ENCODE measurements at regions not wholly inside any gene's neighbourhood (a gene's known extent, or its start where the extent isn't known, plus 50 kb on each side); places are given as distances from the start of the nearest gene placed in this dataset.

DNA sequence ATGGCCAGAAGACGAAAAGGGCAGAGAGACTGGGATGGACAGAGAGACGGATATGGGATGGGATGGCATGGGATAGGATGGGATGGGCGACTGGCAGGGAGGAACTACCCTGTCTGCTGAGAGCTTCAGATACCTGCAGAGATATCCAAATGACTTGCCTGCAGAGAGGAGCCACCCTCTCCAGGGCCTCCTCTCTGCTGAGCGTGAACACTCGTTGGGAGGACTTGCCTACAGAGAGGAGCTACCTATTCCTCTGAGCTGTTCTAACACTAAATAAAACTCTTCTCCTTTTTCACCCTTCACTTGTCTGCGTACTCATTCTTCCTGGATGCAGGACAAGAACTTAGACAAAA, 67.1 kb upstream of the LRRN2 start (continued):
- TF ChIP-seq, protein P1, sequence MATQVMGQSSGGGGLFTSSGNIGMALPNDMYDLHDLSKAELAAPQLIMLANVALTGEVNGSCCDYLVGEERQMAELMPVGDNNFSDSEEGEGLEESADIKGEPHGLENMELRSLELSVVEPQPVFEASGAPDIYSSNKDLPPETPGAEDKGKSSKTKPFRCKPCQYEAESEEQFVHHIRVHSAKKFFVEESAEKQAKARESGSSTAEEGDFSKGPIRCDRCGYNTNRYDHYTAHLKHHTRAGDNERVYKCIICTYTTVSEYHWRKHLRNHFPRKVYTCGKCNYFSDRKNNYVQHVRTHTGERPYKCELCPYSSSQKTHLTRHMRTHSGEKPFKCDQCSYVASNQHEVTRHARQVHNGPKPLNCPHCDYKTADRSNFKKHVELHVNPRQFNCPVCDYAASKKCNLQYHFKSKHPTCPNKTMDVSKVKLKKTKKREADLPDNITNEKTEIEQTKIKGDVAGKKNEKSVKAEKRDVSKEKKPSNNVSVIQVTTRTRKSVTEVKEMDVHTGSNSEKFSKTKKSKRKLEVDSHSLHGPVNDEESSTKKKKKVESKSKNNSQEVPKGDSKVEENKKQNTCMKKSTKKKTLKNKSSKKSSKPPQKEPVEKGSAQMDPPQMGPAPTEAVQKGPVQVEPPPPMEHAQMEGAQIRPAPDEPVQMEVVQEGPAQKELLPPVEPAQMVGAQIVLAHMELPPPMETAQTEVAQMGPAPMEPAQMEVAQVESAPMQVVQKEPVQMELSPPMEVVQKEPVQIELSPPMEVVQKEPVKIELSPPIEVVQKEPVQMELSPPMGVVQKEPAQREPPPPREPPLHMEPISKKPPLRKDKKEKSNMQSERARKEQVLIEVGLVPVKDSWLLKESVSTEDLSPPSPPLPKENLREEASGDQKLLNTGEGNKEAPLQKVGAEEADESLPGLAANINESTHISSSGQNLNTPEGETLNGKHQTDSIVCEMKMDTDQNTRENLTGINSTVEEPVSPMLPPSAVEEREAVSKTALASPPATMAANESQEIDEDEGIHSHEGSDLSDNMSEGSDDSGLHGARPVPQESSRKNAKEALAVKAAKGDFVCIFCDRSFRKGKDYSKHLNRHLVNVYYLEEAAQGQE (IDR thresholded peaks at IDR 0.05; ENCODE audit: low read depth) = no peak
- no peak for TF ChIP-seq CTCF (IDR thresholded peaks at IDR 0.05 in 2 of 3, conservative IDR thresholded peaks at IDR 0.05 in 1 of 3; ENCODE audit: borderline replicate concordance in 1 of 3, insufficient read depth in 1 of 3, low read depth in 2 of 3, low read length in 2 of 3)

- POLR2A ChIA-PET = no interaction called here
- intact Hi-C loops (cut with micrococcal nuclease) = no loop called here
- BruUV-seq (replicated peaks) = no TSS peak
- no peak for TF ChIP-seq ELF1 (IDR thresholded peaks at IDR 0.05; ENCODE audit: borderline replicate concordance, low read depth)
- no peak for TF ChIP-seq JUND (IDR thresholded peaks at IDR 0.05)
- no peak for TF ChIP-seq EGR1 (IDR thresholded peaks at IDR 0.05; ENCODE audit: low read depth)
- no peak for TF ChIP-seq CBX3 (IDR thresholded peaks at IDR 0.05; ENCODE audit: low read depth)
- TF ChIP-seq TCF7L2 (IDR thresholded peaks at IDR 0.05; ENCODE audit: borderline replicate concordance, extremely low read depth, insufficient read depth, insufficient read length) = no peak
- no peak for TF ChIP-seq SRF (IDR thresholded peaks at IDR 0.05; ENCODE audit: low read depth)
- TF ChIP-seq POLR2A (IDR thresholded peaks at IDR 0.05; ENCODE audit: borderline replicate concordance, extremely low read depth, insufficient read depth, insufficient read length) = no peak
- no peak for TF ChIP-seq CEBPB (IDR thresholded peaks at IDR 0.05; ENCODE audit: low read depth)
- no peak for TF ChIP-seq ZBTB33 (IDR thresholded peaks at IDR 0.05; ENCODE audit: extremely low read depth, insufficient replicate concordance, low read length)
- no peak for TF ChIP-seq CTCF (IDR thresholded peaks at IDR 0.05 in 2 of 3, conservative IDR thresholded peaks at IDR 0.05 in 1 of 3; ENCODE audit: borderline replicate concordance in 1 of 3, insufficient read depth in 1 of 3, low read depth in 2 of 3, low read length in 2 of 3)
- TF ChIP-seq ZNF274 (IDR thresholded peaks at IDR 0.05; ENCODE audit: low read depth, low read length) = no peak
- TF ChIP-seq RAD21 (IDR thresholded peaks at IDR 0.05; ENCODE audit: low read depth) = no peak
- TF ChIP-seq MAX (IDR thresholded peaks at IDR 0.05) = no peak
- TF ChIP-seq EZH2phosphoT487 (IDR thresholded peaks at IDR 0.05; ENCODE audit: borderline replicate concordance) = no peak
- TF ChIP-seq FOSL1 (IDR thresholded peaks at IDR 0.05; ENCODE audit: low read depth) = no peak
Observed at GRCh38 chr1:204754821-204755220, 69.3 kb upstream of the LRRN2 start.

More at GRCh38 chr1:204754821-204755220, 69.3 kb upstream of the LRRN2 start:
- no peaks in the 10 kb centered on the region for H3K9me2 ChIP-seq (ENCODE audit: insufficient read depth)
- H3K4me3 ChIP-seq (replicated peaks in 1 of 2; ENCODE audit: low read depth in 1 of 2, low read length in 2 of 2) = no peak overlapping the region
- no peaks in the 10 kb centered on the region for H3K27me3 ChIP-seq (ENCODE audit: insufficient read depth, low read length)
- H3K4me1 ChIP-seq (ENCODE audit: control insufficient read depth in 1 of 2, insufficient read depth in 2 of 2, low read length in 2 of 2) = peaks cover 11 to 18% of the 10 kb centered on the region in 2 experiments
- DNase-seq (ENCODE audit: low read depth, low spot score) = no peak
- RAD21 ChIA-PET (ENCODE audit: low non-redundant PET in 1 of 2, low total read pairs in 2 of 2, uncharacterized antibody in 2 of 2, unreplicated experiment in 2 of 2) = no interaction called here
- CTCF ChIA-PET = interaction anchor here (1.9 kb wide), 1 partner anchor 9 kb away, joined by 5 read pairs; no protein-coding TSS in a partner anchor
- H3K4me2 ChIP-seq (ENCODE audit: low read length) = no peak overlapping the region
- no peaks in the 10 kb centered on the region for H3K9me3 ChIP-seq (ENCODE audit: control insufficient read depth in 1 of 2, insufficient read depth in 1 of 2, low read depth in 1 of 2, low read length in 2 of 2)
- no peaks in the 10 kb centered on the region for H3K36me3 ChIP-seq (ENCODE audit: control insufficient read depth in 1 of 2, insufficient read depth in 2 of 2, low read length in 2 of 2)
- H3K79me2 ChIP-seq (ENCODE audit: insufficient read depth, low read length) = no peaks in the 10 kb centered on the region
- H2AFZ ChIP-seq (ENCODE audit: low read depth, low read length, poor library complexity, severe bottlenecking) = no peak overlapping the region
- no peak overlapping the region for H3K27ac ChIP-seq (ENCODE audit: low read depth, low read length)
- ATAC-seq = no peak
- no peak overlapping the region for H3K9ac ChIP-seq (ENCODE audit: low read length)
- no peaks in the 10 kb centered on the region for H4K20me1 ChIP-seq (ENCODE audit: insufficient read depth)
